ENCODE measurements at regions not wholly inside any gene's neighbourhood (a gene's known extent, or its start where the extent isn't known, plus 50 kb on each side); places are given as distances from the start of the nearest gene placed in this dataset.
"Not testable (repeated sequence)": the region's sequence is repeated elsewhere in the genome, so short reads cannot be mapped to it uniquely, and the experiment has no call there.

DNA sequence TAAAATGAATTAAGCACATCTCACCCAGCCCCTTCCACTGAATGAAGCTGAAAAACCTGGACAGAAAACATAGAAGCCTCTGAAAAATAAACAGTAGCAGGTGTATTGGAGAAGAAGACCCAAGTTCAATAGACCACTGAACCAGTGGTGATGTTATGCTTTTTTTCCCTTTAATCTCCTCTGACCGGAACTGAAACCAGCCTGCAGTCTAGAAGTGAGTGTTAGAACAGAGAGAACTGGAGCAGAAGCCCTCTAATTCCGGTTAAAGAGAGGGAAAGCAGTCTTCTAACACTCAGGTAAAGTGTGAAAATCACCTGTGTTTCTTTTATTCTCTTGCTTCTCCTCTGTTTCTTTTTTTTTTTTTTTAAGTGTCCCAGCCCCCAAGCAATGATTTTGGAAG, 83.5 kb upstream of the CCL21 start:
- no peak for DNase-seq (ENCODE audit: low spot score)

DNA sequence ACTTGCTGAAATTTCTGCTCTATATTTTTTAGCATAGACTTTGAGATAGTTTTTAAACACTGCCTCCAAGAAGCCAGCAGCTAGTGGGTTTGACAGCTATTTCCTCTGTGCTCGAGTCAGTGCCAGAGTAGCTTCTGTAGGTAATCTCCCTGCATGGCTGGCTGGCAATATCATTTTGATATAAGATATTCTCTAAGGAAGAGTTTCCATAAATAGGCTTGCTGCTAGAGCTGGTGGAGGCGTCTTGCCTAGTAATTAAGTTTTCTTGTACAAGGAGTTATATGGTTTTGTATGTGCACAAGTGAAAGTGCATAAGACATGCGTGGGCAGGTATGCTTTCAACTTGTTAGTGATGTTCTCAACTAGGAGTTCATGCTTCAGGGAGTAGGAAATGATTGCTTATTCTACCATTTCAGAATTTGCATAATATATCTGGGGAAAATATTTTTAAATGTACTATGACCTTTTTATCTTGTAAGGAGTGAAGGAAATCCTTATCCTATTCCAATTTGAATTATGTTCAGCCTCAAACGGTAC, 74.1 kb upstream of the CCL21 start:
- DNase-seq (ENCODE audit: low spot score) = no peak

DNA sequence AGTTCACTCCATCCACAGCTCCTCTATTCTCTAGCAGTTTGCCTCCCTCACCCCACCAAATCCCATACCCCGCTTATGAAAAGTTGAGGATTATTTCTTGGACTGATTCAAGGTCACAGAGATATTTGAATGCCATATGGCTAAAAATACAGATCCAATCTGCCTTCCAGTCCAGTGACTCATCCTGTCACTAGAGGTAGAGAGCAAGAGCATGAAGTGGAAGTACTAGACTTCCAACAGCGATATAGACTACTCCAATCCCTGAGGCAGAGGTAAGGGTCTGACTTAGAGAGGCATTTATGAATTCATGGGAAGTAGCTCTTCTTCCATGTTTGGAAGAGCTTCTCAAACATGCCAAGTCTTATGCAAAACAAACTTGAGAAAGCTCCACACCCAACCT, 72.4 kb upstream of the CCL21 start:
- DNase-seq (ENCODE audit: low spot score) = no peak

DNA sequence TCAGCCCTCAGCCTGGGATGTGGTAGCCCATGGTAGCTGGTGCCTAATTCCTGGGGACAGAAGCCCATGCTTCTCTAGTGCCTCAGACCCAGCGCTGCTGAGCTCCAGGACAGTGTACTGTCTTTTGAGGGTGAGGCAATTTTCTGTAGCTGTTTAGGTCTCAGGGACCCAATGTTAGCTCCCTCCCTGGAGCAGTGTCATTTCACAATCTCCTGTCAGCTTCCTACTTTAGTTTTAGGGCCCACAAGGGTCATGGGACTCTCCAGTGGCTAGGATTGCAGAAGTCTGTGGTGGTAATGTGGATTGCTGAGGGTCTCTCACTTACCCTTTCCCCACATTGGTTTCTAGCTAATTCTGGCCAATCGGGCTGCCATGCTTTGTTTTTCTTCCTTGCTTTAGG, 67.7 kb upstream of the CCL21 start:
- DNase-seq (ENCODE audit: low spot score) = no peak

DNA sequence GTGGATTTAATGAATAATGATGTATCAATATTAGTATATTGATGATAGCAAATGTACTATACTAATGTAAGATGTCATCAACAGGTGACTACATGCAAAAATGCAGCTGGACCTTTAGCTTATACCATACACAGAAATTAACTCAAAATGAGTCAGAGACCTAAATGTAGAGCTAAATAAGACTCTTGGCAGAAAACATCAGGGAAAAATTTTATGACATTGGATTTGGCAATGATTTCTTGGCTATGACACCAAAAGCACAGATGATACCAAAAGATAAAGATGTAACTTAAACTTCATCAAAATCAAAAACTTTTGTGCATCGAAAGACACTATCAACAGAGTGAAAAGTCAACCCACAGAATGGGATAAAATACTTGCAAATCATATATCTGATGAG, 64.0 kb upstream of the CCL21 start:
- DNase-seq (ENCODE audit: low spot score) = no peak

DNA sequence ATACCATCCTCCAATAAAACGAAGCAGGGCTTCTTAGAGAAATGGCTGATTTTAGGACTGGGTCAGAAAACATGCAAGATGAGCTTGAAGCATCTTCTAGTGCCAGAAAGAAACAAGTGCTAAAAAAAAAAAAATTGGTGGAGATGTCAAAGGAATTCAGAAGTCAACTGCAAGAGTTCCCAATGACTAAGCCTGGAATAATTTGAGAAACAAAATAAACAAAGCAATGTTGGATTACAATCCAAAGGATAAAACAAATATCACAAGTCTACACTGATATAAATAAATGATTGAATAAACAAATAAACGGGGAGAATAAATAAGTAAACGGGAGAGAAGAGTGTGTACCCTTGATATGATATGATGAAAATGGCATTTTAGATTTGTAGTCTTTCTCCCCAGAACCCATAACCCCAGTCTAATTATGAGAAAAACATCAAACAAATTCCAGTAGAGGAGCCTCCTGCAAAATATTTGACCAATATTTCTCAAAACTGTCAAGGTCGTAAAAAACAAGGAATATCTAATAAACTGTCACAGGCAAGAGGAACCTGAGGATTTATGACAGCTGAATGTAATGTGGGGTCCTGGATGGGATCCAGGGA, 63.5 kb upstream of the CCL21 start:
- DNase-seq (ENCODE audit: low spot score) = no peak

DNA sequence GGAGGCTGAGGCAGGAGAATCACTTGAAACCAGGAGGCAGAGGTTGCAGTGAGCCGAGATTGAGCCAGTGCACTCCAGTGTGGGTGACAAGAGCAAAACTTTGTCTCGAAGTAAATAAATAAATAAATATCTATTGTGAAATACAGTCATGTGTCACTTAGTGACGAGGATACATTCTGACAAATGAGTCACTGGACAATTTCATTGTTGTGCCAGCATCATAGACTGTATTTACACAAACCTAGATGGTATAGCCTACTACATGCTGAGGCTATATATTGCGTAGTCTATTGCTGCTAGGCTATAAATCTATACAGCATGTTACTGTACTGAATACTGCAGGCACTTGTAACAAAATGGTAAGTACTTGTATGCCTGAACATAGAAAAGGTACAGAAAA, 61.1 kb upstream of the CCL21 start:
- no peak for DNase-seq (ENCODE audit: low spot score)

DNA sequence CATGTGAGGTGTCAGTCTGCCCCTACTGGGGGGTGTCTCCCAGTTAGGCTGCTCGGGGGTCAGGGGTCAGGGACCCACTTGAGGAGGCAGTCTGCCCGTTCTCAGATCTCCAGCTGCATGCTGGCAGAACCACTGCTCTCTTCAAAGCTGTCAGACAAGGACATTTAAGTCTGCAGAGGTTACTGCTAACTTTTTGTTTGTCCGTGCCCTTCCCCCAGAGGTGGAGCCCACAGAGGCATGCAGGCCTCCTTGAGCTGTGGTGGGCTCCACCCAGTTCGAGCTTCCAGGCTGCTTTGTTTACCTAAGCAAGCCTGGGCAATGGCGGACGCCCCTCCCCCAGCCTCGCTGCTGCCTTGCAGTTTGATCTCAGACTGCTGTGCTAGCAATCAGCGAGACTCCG, 57.2 kb upstream of the CCL21 start:
- not testable (repeated sequence) for DNase-seq (ENCODE audit: low spot score)

DNA sequence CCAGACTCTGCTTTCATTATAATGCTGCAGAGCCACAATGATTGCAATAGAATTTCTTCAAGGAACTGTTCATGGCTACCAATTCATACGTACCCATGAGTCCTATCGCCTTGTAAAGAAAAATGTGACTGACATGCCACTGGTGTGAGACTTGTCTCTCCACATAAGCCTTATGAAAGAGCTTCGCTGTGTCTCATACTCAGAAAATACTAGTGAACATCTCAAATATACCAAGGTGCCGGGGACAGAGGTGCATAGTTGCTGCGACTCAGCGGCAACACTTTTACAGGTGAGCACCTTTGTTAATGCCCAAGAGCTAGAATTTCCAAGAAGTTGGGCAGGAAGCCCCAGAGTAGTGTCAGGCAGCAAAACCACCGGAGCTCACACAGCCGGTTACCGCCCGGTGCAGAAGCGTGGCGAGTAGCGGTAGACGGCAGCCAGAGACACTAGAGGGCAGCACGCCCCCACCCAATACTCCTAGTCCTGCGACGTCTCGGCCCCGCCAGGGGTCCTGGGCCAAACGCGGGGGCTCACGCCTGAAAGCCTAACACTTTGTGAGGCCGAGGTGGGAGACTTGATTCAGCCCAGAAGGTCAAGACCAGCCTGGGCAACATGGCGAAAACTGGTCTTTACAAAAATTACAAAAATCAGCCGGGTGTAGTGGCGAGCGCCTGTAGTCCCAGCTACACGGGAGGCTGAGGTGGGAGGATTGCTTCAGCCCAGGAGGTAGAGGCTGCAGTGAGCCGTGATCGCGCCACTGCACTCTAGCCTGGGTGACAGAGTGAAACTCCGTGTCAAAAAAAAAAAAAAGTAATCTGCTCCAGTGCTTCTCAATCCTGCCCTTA, 50.5 kb upstream of the CCL21 start:
- peak; percentile 38 for DNase-seq (ENCODE audit: low spot score)
